Bone marrow (tissue), 2 donors: ENCODE measurements at regions not wholly inside any gene's neighbourhood (a gene's known extent, or its start where the extent isn't known, plus 50 kb on each side); places are given as distances from the start of the nearest gene placed in this dataset.
"Not testable (repeated sequence)": the region's sequence is repeated elsewhere in the genome, so short reads cannot be mapped to it uniquely, and the experiment has no call there.

Experiments used
- DNase-seq, 2 donors: peaks; one replicate each; lab custom pipeline; 2025; lab: John Stamatoyannopoulos, UW

GRCh38 chr16:63702981-63703590, 1418.8 kb downstream of the CDH11 start:
- no peak for DNase-seq

DNA sequence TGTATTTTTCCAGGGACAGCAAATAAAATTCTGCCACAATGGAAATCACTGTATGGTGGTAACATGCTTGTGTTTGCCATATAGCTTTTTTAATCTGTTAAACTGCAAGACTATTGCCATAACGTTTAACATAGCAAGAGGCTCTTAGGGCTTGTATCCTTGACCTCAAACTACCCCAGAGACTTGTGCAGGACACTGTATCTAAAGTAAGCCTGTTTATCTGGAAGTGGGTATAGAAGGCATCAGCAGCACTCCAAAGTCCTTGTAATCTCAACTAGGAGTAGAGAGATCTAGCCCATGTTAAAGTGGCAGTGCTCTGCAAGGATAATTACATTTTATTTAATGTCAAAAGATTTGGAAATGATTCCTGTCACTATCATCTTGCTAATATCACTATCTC, 1424.1 kb downstream of the CDH11 start:
- no peak for DNase-seq

GRCh38 chr16:63695347-63695746, 1426.5 kb downstream of the CDH11 start:
- DNase-seq: no peak

DNA sequence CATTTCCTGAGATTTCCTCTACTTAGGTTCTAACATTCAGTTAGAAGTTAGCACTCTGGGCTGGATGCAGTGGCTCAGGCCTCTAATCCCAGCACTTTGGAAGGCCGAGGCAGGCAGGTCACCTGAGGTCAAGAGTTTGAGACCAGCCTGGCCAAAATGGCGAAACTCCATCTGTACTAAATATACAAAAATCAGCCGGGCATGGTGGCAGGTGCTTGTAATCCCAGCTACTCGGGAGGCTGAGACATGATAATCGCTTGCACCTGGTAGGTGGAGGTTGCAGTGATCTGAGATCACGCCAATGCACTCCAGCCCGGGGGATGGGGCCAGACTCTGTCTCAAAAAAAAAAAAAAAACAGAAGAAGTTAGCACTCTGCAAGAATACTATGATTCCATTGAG, 1430.9 kb downstream of the CDH11 start:
- no peak for DNase-seq

GRCh38 chr16:63690267-63690666, 1431.6 kb downstream of the CDH11 start:
- DNase-seq: no peak

- DNase-seq: no peak
These were observed 1432.8 kb downstream of the CDH11 start for GRCh38 chr16:63689068-63689467.

DNA sequence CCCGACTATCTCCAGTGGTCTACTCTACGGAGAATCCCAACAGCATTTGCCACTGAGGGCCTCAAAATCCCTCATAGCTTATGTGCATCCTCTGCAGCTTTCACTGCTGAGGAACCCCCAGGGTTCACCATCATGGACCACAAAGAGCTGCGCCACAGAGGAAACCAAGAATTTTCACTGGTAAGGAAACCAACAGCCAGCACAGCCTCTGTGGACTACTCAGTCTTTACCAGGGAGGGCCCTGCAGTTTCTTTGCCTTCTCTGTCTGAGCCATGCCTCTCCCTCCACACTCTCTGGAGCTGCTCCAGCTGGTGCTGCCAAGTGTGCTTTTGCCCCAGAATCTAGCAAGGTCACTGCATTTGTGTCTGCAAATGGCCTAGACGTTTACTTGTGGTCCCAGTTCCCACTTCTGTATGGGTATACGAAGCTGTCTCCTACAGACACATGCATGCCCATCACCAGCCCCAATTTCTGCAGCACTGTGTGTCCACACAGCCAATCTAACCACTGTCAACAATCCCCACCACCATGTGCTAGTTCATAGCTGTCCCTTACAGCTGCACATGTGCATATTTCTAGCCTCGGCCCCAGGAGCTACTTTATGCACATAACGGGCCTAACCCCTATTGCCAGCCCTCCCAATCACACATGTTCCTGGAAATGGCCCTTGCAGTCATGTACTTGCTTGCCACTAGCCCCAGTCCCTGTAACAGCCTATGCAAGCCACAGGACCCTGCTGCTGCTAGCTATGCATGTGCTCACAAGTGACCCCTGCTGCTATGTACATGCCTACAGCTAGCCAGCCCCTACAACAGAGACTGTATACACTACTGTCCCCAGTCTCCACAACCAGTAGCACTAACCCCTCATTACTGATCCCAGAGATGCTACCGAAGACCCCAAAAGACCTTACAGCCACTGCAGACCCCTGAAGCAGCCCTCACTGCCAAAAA, 1437.4 kb downstream of the CDH11 start:
- no peak for DNase-seq

DNA sequence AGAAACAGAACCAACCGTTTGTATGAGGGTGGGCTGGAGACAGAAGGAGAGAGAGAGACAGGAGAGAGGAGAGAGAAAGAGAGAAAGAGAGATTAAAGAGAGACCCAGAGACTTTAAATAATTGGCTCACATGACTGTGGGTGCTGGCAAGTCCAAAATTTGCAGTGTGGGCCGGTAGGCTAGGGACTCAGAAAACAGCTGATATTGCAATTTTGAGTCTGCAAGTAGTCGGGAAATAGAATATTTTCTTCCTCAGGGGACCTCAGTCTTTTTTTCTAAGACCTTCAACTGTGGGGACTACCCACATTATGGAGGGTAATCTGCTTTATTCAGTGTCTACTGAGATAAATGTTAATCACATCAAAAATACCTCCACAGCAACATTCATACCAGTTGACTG, 1439.0 kb downstream of the CDH11 start:
- DNase-seq: no peak

DNA sequence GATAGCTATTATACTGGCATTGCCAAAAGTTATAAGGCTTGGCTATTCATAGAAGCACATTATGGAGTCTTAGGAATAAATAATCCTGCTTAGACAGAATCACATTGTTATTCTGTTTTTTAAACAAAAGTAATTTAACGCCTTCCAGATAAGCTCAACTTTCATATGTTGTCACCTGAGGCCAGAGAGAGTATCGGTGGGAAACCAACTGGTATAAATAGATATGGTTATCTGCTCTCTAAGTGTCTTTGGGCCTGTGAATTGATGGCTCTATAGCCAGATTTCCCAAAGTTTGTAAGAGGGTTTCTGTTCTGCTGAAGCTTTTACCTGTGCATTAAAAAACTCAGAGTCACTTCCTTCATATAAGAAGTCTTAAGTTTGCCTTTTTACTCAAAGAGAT, 1449.4 kb downstream of the CDH11 start:
- no peak for DNase-seq

- no peak for DNase-seq
These were observed 1458.7 kb downstream of the CDH11 start for GRCh38 chr16:63663155-63663554.

DNA sequence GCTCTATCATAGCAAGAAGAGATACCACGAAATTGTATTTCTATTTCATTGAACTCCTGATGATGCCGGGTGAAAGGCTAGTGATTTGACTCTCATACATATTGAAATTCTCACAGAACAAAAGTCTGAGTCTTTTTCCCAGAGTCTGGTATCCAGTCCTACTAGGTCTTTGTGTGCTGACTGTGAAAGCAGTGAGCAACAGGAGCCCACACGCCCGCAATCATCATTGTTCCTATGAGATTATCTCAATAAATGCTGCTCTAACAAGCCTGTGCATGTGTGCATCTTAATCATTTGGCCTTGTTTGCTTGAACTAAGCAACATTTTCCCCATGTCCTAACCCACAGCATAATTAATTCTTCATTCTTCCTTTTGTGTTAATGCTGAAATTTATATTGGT, 1466.0 kb downstream of the CDH11 start:
- no peak for DNase-seq

GRCh38 chr16:63653044-63653839, 1468.6 kb downstream of the CDH11 start:
- no peak for DNase-seq

- DNase-seq: no peak
These were observed 1469.8 kb downstream of the CDH11 start for GRCh38 chr16:63652091-63652490.

DNA sequence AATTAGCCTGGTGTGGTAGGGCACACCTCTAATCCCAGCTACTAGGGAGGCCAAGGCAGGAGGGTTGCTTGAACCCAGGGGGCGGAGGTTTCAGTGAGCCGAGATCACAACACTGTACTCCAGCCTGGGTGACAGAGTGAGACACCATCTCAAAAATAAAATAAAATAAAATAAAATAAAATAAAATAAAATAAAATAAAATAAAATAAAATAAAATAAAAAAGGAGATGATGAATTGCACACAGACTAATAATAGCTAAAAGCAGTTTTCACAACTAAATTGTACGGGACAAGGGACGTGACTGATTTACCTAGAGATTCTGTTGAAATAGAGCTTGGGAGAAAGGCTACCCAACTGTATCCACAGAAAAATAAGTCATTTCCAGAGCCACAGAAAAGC, 1471.3 kb downstream of the CDH11 start:
- DNase-seq: no peak

- not testable (repeated sequence) for DNase-seq
These were observed 1488.0 kb downstream of the CDH11 start for GRCh38 chr16:63633706-63634445.

DNA sequence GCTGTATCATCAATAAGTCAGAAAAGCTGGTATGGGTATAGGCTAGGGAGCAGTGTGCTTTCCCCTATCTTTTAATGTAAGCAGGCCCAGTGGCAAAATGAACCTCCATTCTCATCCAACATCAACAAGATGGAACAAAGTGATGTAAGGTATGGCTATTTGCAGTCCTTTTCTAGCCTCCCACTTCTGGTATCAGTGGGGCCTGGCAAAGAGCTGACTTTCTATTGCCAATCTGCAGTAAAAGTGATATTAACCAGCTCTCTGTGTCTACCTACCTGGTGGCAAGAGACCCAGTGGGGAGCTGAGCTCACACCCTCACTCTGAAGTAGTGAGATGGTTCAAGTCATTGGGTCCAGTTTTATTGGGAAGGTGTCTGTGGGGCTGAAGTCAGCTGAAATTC, 1492.6 kb downstream of the CDH11 start:
- DNase-seq: no peak

DNA sequence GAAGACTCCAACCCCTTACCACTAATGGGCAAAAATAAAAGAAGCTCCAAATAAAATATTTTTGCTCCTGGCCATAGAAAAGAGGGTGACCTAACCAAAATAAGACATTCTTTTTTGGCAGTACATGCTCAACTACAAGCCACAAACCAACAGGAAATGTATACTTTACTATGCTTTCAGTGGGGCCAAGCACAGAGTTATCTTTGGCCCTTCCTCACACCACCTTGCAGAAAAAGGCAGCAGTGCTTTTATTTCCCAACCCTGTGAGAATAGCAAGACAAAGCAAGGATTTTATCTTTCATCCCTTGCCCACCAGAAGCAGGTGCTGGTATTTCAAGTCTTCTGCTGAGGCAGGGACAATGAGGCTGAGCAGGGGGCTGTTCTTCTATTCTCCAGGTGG, 1493.1 kb downstream of the CDH11 start:
- no peak for DNase-seq

GRCh38 chr16:63625126-63625525, 1496.7 kb downstream of the CDH11 start:
- DNase-seq: no peak

- DNase-seq: no peak
These were observed 1498.3 kb downstream of the CDH11 start for GRCh38 chr16:63623551-63624039.

DNA sequence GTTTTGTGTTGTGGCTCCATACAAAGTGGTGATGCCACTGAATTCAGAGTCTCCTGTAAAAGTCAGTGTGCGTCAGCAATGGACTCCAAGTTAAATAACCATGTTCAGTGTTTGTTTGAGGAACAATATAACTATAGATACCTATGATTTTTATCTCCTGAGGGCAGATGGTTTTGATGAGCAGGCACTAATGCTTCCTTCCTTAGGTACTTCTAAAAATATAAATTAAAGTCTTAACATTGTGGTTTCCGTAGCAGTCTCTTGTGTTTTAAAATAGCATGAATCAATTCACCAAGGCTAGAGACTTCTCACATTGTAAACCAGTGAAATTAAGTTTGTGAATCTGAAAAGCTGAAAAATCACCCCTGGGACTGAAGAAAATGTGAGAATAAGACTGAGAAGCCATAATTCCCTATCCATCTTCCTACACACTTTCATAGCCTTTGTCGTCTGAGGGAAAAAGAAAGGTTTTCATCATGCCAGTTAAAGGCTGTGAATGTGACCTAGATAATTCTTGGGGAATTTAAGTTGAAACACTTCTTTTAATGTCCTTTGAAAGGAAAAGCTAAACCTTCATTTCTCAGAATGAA, 1502.9 kb downstream of the CDH11 start:
- DNase-seq: no peak

GRCh38 chr16:63617990-63618763, 1503.7 kb downstream of the CDH11 start:
- DNase-seq: no peak
